ENCODE measurements at regions not wholly inside any gene's neighbourhood (a gene's known extent, or its start where the extent isn't known, plus 50 kb on each side); places are given as distances from the start of the nearest gene placed in this dataset.

GRCh38 chr10:3451516-3452172 lies 279.1 kb upstream of the PITRM1 start:
- TF ChIP-seq CTCF (conservative IDR thresholded peaks at IDR 0.05; ENCODE audit: low read length) (no peak), EZH2phosphoT487 (IDR thresholded peaks at IDR 0.05; ENCODE audit: borderline replicate concordance) (no peak)
